ENCODE measurements at regions not wholly inside any gene's neighbourhood (a gene's known extent, or its start where the extent isn't known, plus 50 kb on each side); places are given as distances from the start of the nearest gene placed in this dataset.

DNA sequence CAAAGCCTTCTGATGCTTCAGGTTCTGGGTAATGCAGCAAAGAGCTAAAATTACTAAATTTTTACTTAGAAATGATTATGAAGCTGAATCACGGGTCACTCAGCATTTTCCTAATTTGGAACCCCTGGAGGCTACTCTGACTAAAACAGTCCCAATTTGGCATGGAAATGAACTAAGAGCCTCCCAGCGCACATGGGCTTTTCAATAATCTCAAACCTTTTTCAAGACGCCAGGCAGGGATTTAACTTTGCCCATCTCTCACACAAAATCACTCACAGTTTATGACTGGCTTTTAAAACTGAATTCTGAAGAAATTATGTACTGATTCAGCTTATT lies 68.3 kb downstream of the LLPH start:
- no peaks in the 10 kb centered on the region for H3K9me3 Mint-ChIP-seq (ENCODE audit: insufficient read depth)
- Histone ChIP-seq H3K4me2 (replicated peaks; ENCODE audit: low read depth, low read length, poor library complexity, severe bottlenecking) (no peak overlapping the region), H3K79me2 (ENCODE audit: control insufficient read depth, insufficient read depth, low read length) (no peaks in the 10 kb centered on the region), H3K9me3 (ENCODE audit: control extremely low read depth in 1 of 3, control insufficient read depth in 2 of 3, insufficient read depth in 1 of 3, low read length in 2 of 3) (peaks cover 0 to 6% (median 2%) of the 10 kb centered on the region in 3 donors), H3K27ac (ENCODE audit: low read length in 2 of 2) (no peak overlapping the region), H3K4me1 (ENCODE audit: control insufficient read depth in 2 of 2, insufficient read depth in 2 of 2, low read length in 2 of 2) (peaks cover 6 to 13% of the 10 kb centered on the region in 2 donors), H3K27me3 (replicated peaks in 1 of 4; ENCODE audit: control extremely low read depth in 1 of 4, control insufficient read depth in 3 of 4, insufficient read depth in 4 of 4, low read length in 3 of 4) (peaks cover 0 to 6% (median 0%) of the 10 kb centered on the region in 4 experiments), H2AFZ (ENCODE audit: insufficient read depth, low read depth, low read length, poor library complexity, severe bottlenecking) (no peak overlapping the region), H3K4me3 (ENCODE audit: control extremely low read depth in 1 of 5, extremely low read depth in 1 of 5, insufficient read depth in 1 of 5, low read depth in 2 of 5, low read length in 4 of 5) (no peak overlapping the region), H4K20me1 (ENCODE audit: control insufficient read depth, insufficient read depth, low read length, poor library complexity, severe bottlenecking) (no peaks in the 10 kb centered on the region), H3K36me3 (replicated peaks in 1 of 2; ENCODE audit: control extremely low read depth in 1 of 2, control insufficient read depth in 1 of 2, extremely low read depth in 1 of 2, insufficient read depth in 2 of 2, low read length in 1 of 2) (no peaks in the 10 kb centered on the region), H3K9ac (ENCODE audit: low read length) (no peak overlapping the region)
- TF ChIP-seq EZH2 (IDR thresholded peaks at IDR 0.05; ENCODE audit: borderline replicate concordance, insufficient read depth, low read depth, low read length, poor library complexity, severe bottlenecking), result no peak
- TF ChIP-seq, protein P1, sequence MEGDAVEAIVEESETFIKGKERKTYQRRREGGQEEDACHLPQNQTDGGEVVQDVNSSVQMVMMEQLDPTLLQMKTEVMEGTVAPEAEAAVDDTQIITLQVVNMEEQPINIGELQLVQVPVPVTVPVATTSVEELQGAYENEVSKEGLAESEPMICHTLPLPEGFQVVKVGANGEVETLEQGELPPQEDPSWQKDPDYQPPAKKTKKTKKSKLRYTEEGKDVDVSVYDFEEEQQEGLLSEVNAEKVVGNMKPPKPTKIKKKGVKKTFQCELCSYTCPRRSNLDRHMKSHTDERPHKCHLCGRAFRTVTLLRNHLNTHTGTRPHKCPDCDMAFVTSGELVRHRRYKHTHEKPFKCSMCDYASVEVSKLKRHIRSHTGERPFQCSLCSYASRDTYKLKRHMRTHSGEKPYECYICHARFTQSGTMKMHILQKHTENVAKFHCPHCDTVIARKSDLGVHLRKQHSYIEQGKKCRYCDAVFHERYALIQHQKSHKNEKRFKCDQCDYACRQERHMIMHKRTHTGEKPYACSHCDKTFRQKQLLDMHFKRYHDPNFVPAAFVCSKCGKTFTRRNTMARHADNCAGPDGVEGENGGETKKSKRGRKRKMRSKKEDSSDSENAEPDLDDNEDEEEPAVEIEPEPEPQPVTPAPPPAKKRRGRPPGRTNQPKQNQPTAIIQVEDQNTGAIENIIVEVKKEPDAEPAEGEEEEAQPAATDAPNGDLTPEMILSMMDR (IDR thresholded peaks at IDR 0.05), result no peak
- ChIA-PET POLR2A (no interaction called here), CTCF (interaction anchor here (0.7 kb wide), 1 partner anchor 28 kb away, joined by 3 read pairs; no protein-coding TSS in a partner anchor)
- WGBS (ENCODE audit: insufficient coverage), result no CpG with 5 or more reads among the region's 3 CpGs
- ATAC-seq (ENCODE audit: low read depth), result no peak
- no peak for DNase-seq
- no peak overlapping the region for H3K27ac Mint-ChIP-seq
- H3K27me3 Mint-ChIP-seq, result peaks cover 21% of the 10 kb centered on the region
- H3K4me3 Mint-ChIP-seq, result no peak overlapping the region
- intact Hi-C loops (cut with micrococcal nuclease), result no loop called here
- H3K4me1 Mint-ChIP-seq, result peaks cover 10% of the 10 kb centered on the region

DNA sequence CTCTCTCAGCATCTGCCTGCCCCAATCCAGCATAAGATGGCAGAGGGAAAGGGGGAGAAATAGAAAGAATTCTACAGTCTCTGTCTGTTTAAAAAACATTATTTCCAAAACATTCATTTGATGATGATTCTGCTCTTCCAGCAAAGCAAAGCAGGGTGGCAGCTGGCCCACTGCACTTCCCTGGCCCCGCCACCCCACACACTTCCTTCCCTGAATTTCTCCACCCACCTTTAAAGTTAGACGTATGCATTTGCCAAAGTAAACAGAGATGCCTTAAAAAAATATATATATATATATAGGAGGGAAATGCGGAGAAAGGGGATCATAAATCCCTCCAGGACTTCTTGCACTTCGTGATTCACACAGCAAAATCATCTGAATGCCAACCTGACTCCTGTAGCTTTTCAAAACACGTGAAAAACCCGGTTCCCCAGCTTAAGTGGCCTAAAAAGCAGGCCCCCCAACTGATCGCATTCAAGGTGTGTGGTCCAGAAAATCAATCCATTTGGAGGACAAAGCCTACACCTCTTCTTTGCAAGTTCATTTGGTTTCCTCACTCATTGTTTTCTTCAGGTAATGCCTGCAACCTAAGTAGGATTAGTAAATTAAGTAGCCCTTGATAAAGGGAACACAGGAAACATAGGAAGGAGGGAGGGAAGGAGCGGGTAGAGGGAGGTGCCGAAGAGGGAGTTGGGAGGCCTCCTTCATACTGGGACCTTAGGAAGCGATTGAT lies 68.8 kb downstream of the LLPH start:
- Histone ChIP-seq H3K9me3 (ENCODE audit: control extremely low read depth in 1 of 3, control insufficient read depth in 2 of 3, insufficient read depth in 1 of 3, low read length in 2 of 3) (peaks cover 0 to under 1% (median 0%) of the 10 kb centered on the region in 3 donors), H3K4me1 (ENCODE audit: control insufficient read depth in 2 of 2, insufficient read depth in 2 of 2, low read length in 2 of 2) (peaks cover 4 to 7% of the 10 kb centered on the region in 2 donors), H3K4me2 (replicated peaks; ENCODE audit: low read depth, low read length, poor library complexity, severe bottlenecking) (no peak overlapping the region), H3K4me3 (ENCODE audit: control extremely low read depth in 1 of 5, extremely low read depth in 1 of 5, insufficient read depth in 1 of 5, low read depth in 2 of 5, low read length in 4 of 5) (no peak overlapping the region), H3K36me3 (replicated peaks in 1 of 2; ENCODE audit: control extremely low read depth in 1 of 2, control insufficient read depth in 1 of 2, extremely low read depth in 1 of 2, insufficient read depth in 2 of 2, low read length in 1 of 2) (no peaks in the 10 kb centered on the region), H2AFZ (ENCODE audit: insufficient read depth, low read depth, low read length, poor library complexity, severe bottlenecking) (no peak overlapping the region), H3K27ac (ENCODE audit: low read length in 2 of 2) (no peak overlapping the region), H3K27me3 (replicated peaks in 1 of 4; ENCODE audit: control extremely low read depth in 1 of 4, control insufficient read depth in 3 of 4, insufficient read depth in 4 of 4, low read length in 3 of 4) (peaks cover 0 to 6% (median 0%) of the 10 kb centered on the region in 4 experiments), H3K79me2 (ENCODE audit: control insufficient read depth, insufficient read depth, low read length) (no peaks in the 10 kb centered on the region), H4K20me1 (ENCODE audit: control insufficient read depth, insufficient read depth, low read length, poor library complexity, severe bottlenecking) (no peaks in the 10 kb centered on the region), H3K9ac (ENCODE audit: low read length) (no peak overlapping the region)
- TF ChIP-seq, protein P1 (IDR thresholded peaks at IDR 0.05), result no peak
- no peak for TF ChIP-seq EZH2 (IDR thresholded peaks at IDR 0.05; ENCODE audit: borderline replicate concordance, insufficient read depth, low read depth, low read length, poor library complexity, severe bottlenecking)
- no peak overlapping the region for H3K4me3 Mint-ChIP-seq
- ChIA-PET CTCF (no interaction called here), POLR2A (no interaction called here)
- DNase-seq (no peak), ATAC-seq (ENCODE audit: low read depth) (no peak)
- WGBS (ENCODE audit: insufficient coverage), result 53% methylated on average over 5 of the region's 10 CpGs
- intact Hi-C loops (cut with micrococcal nuclease), result no loop called here
- H3K27ac Mint-ChIP-seq, result no peak overlapping the region
- no peaks in the 10 kb centered on the region for H3K9me3 Mint-ChIP-seq (ENCODE audit: insufficient read depth)
- H3K27me3 Mint-ChIP-seq, result peaks cover 21% of the 10 kb centered on the region
- H3K4me1 Mint-ChIP-seq, result peaks cover 6% of the 10 kb centered on the region

Data from B cell (primary cell).